ENCODE measurements at regions not wholly inside any gene's neighbourhood (a gene's known extent, or its start where the extent isn't known, plus 50 kb on each side); places are given as distances from the start of the nearest gene placed in this dataset.

GRCh38 chr2:167492486-167492885, 604.2 kb downstream of the XIRP2 start:
- DNase-seq, result no peak

DNA sequence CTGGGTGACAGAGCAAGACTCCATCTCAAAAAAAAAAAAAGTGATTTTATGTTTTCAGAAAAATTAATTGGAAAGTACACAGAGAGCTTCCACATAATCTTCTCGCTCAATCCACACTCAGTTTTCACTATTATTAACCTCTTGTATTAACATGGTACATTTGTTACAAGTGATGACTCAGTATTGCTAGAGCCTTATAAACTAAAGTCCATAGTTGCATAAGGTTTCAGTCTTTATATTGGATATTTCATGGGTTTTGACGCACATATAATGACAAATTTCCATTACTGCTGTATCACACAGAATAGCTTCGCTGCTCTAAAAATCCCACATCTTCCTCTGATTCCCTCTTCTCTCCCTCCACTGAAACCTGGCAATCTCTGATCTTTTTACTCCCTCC, 603.5 kb downstream of the XIRP2 start:
- DNase-seq, result no peak

DNA sequence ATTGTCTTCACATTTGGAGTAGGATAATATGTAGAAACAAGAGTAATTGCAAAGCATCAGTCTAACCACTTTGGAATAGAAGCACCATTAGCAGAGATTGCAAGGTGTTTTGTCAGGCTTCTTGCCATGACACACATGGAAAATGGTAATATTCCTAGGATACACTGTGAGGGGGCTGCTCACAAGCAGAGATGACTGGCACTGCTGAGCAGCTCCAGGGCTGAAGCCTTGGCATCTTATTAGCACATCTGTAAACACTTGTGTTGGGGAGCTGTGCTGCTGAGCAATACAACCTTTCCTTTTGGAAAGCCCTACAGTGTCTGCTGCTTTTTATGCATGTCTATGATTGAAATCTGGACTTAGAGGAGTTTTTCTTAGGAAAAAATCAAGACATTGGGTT, 602.2 kb downstream of the XIRP2 start:
- DNase-seq, result no peak

- DNase-seq, result no peak
These were observed 601.0 kb downstream of the XIRP2 start for GRCh38 chr2:167489325-167489724.

DNA sequence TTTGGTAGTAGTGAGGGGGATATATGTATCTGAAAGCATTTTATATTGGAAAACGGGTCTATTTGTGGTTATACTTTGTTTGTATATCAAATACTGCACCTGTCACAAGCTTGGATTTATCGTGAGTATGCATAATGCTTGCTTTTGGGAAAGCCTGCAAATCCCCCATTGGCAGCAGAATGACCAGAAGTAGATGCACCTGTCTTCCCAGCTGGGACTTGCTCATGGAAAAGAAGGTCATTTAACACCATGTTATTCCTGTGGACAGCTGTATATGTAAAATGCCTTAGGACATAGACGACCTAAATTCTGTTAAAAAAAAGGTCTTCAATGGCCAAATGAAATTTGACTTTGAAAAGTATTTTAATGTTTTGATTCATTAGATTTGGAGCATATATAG, 599.4 kb downstream of the XIRP2 start:
- DNase-seq, result no peak

DNA sequence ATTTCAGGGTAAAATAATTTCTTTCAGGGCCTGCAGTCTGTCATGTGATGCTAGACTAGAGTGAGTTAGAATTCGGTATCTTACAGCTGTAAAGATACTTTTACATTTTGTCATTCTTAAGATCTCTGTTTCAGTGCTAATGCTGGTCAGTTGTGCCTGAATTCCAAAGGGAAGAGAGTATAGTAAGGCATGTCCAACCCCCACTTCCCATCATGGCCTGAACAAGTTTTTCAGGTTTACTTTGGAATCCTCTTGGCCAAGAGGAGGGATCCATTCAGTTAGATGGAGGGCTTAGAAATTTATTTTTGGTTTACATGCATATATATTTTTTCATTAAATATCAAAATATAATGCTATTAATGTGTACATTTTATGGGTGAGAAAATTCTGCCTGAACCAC, 596.6 kb downstream of the XIRP2 start:
- DNase-seq, result no peak

DNA sequence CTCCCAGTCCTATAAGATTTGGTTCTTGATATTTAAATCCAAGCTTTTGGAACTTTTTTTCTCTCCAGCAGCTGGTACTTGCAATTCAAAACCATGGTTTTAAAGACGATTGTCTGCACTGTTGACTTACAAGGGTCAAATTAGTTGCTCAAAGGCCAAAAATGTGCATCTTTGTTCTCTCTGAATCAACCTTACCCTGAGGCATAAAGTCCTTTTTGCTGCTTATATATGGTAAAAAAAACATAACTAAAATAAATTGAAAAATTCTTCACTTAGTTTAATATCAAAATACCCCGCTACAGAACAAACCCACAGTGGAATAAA, 592.7 kb downstream of the XIRP2 start:
- DNase-seq, result no peak

DNA sequence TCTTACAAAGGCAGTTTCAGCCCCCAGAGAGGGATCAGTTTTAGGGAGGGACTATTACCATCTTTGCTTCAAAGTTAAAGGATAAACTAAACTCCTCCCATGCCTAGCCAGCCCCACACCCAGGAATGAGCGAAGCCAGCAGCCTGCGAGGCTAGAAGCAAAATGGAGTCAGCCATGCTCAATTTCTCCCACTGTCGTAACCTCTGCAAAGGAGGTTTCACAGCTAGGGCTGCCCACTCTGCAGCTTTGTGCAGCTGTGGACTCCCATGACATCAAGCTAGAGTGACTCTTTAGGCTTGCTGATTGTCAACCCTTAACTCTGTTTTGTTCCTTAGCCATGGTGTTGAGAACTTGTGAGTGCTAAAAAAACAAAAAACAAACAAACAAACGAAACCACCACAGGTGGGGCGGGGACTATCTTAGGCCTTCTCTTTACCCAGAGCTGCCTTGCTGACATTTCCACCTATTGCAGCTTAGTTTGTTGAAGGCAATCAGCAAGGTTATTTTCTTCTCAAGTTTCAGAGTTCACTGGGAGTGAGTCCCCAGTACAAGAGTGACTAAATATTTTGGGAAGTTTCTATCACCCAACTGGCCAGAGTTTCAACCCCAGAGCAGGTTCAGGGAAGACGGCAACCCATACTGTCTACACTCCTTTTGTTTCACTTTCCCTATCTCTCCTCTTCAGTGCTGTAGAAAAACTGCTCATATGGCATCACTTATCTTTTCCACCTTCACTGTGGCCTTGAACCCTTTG, 592.1 kb downstream of the XIRP2 start:
- DNase-seq, result no peak

DNA sequence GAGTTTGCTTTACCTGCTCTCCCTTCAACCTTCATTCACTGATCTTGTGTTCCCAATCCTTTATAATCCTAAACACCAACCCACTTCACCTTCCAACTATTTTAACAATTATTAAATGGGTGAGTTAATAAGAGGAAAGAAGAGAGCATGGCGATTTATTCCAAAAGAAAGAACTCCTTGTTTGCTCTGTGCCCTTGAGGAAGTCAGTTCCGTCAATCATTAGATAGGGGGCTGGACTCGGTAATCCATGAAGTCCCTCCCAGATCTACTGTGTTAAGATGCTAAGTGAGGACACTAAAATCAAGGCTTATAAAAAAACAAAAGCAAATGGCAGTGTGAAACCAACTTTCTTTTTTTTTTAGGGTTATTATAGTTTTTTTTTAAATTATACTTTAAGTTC, 589.9 kb downstream of the XIRP2 start:
- DNase-seq, result no peak

GRCh38 chr2:167475791-167476190, 587.5 kb downstream of the XIRP2 start:
- DNase-seq, result no peak

- DNase-seq, result peak; percentile 1
These were observed 583.5 kb downstream of the XIRP2 start for GRCh38 chr2:167471734-167472133.

DNA sequence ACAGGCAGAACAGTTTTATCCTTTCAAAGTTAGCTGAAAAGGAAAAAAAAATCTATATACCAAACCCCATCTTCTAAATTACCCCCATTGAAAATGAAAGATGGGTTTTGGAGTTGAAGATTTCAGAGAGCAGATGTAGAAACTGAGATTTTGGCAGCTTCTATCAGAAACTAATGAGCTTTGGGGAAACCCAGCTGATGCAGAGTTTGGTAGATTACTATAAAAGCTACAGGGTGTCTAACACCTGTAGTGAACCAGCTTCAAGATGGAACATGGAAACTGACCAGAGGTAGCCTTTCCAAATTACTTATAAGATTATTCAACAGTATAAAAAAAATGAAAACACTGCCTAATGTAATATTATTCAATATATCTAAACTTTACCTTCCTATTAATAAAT, 583.1 kb downstream of the XIRP2 start:
- DNase-seq, result no peak

DNA sequence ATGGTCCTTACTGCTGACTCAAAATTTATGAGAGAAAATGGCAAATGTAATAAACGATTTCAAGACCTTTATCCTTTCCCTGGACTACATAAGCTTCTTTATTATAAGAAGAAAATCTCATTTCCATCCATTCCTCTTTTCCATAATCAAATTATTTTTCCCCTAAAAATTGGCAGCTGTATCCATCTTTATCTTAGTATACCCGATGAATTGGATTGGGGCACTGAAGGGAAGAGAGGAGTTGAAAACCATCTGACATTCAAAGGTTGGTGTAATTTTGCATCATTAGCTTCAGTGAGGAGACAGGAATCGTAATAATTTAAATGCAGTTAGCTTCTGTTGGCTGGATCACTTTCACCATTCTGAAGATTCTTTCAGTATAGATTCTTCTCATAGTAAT, 574.1 kb downstream of the XIRP2 start:
- DNase-seq, result no peak

GRCh38 chr2:167454036-167454435, 565.8 kb downstream of the XIRP2 start:
- DNase-seq, result no peak

DNA sequence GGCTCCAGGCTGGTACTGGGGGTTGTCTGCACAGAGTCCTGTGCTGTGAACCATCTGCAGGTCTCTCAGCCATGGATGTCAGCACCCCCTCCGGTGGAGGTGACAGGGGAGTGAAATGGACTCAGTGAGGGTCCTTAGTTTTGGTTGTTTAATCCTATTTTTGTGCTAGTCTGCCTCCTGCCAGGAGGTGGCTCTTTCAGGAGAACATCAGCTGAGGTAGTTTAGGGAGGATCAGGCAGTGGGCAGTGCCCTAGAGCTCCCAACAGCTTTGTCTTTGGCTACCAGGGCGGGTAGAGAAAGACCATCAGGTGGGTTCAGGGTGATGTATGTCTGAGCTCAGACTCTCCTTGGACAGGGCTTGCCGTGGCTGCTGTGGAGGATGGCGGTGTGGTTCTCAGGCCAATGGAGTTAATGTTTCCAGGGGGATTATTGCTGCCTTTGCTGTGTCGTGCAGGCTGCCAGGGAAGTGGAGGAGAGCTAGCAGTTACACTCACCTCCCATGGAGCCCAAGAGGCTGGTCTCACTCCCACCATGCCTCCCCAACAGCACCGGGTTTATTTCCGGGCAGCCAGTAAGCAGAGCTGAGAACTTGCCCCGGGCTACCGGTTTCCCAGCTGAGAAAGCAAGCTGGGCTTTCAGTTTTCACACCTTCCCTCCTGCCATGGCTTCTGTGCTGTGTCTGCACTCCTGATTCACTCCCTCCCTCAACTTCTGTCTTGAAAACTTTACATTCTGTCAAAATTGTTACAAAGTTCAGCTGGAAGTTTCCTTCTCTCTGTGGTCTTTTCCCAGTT, 563.4 kb downstream of the XIRP2 start:
- DNase-seq, result no peak

DNA sequence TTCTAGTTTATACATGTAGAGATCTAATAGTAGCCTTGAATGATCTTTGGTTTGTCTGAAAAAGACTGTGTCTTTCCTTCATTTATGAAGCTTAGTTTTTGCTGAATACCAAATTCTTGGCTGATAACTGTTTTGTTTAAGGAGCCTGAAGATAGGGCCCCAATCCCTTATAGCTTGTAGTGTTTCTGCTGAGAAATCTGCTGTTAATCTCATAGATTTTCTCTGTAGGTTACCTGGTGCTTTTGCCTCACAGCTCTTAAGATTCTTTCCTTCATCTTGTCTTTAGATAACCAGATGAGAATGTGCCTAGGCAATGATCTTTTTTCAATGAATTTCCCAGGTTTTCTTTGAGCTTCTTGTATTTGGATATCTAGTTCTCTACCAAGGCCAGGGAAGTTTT, 562.1 kb downstream of the XIRP2 start:
- no peak for DNase-seq

GRCh38 chr2:167440382-167440781, 552.1 kb downstream of the XIRP2 start:
- DNase-seq, result no peak

- no peak for DNase-seq
These were observed 549.9 kb downstream of the XIRP2 start for GRCh38 chr2:167438206-167438605.

GRCh38 chr2:167431949-167432348, 543.7 kb downstream of the XIRP2 start:
- no peak for DNase-seq

GRCh38 chr2:167430447-167430846, 542.2 kb downstream of the XIRP2 start:
- no peak for DNase-seq

GRCh38 chr2:167424803-167425755, 536.8 kb downstream of the XIRP2 start:
- no peak for DNase-seq

DNA sequence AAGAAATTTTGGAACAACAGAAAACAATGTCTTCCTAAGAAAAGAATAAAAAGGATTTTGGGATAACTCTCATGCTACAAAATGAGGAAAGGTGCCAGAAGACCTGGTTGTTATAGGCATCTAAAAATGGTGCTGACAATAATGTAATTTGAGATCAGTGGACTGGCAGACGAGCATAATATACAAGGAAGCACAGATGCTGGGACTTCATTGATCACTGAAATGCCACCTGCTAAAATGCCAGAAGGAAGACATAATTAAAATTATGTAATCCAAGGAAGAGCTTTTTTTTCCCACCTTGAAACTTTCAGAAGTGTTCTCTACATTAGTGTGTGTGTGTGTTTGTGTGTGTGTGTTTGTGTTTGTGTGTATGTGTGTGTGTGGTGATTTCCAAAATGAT, 535.9 kb downstream of the XIRP2 start:
- no peak for DNase-seq

DNA sequence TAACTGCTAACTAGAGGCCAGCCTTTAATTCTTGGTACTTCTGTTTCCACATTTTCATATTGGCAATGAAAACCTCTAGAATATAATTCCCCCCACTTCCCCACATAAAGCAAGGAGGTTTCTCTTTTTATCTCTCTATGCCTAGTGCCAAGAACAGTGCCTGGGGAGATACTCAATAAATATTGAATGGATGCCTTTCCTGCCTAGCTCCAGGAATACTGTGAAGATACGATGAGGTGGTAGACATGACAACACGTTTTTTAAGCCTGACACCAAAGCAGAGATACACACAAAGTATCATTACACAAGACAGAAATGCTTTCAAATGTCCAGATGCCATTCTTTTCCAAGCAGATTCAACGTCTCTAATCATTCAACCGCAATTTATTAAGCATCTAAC, 535.5 kb downstream of the XIRP2 start:
- no peak for DNase-seq

DNA sequence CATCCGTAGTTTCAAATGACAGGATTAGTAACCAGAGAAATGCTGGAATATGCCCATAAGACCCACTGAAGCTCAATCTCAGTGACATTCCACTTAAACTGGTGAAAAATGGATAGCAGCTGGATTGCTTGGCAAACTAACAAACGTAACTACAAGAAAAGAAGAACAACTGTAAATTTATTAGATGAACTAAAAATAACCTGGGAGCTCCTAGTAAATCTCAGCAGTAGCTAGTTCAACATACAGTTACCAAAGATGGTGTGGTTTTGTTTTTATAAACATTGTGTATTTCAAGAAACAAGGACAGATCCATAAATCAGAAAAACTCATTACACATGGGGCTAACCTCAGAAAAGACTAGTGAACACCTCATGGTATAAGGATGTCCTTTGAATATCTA, 531.9 kb downstream of the XIRP2 start:
- DNase-seq, result no peak
